HG03571 (cell line): ENCODE measurements at regions not wholly inside any gene's neighbourhood (a gene's known extent, or its start where the extent isn't known, plus 50 kb on each side); places are given as distances from the start of the nearest gene placed in this dataset.

Experiments used
- ATAC-seq: cut with Tn5 transposase; IDR thresholded peaks from one replicate; pipeline ENCODE4 v1.9.1; 2021; ENCODE audit not compliant: unreplicated experiment

- ATAC-seq = no peak
Measured at GRCh38 chr7:30212701-30213111, 71.7 kb upstream of the ZNRF2 start.

DNA sequence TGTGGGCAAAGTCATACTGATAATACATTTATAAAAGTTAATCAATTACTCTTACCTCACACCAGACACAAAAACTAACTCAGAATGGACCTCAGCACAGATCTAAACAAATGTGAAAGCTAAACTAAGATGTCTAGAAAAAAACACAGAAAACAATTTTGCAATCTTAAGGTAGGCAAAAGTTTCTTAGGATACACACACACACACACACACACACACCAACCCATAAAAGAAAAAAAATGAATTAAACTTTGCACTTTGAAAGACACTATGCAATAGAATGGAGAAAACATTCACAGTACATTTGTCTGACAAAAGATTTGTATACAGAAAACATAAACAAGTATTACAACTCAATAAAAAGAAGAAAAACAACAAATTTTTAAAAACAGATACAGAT, 70.8 kb upstream of the ZNRF2 start:
- no peak for ATAC-seq

- ATAC-seq = no peak
Measured at GRCh38 chr7:30214651-30215137, 69.7 kb upstream of the ZNRF2 start.

DNA sequence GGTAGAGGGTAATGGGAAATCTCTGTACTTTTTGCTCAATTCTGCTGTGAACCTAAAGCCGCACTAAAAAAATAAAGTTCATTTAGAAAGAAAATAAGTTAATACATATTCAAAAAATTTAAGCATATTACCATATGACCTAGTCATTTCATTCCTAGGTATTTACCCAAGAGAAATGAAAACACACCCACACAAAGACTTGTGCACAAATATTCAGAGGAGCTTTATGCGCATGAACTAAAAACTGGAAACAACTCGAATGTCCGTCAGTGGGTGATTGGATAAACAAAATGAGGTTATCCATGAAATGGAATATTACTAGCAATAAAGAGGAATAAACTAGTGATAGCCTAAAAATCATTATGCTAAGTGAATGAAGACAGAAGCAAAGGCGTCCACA, 62.6 kb upstream of the ZNRF2 start:
- no peak for ATAC-seq

GRCh38 chr7:30222515-30223215, 61.7 kb upstream of the ZNRF2 start:
- ATAC-seq = no peak

- ATAC-seq = no peak
Measured at GRCh38 chr7:30223896-30224295, 60.5 kb upstream of the ZNRF2 start.

- no peak for ATAC-seq
Measured at GRCh38 chr7:30224511-30225062, 59.8 kb upstream of the ZNRF2 start.

GRCh38 chr7:30225863-30226613, 58.4 kb upstream of the ZNRF2 start:
- ATAC-seq = peak; percentile 77

DNA sequence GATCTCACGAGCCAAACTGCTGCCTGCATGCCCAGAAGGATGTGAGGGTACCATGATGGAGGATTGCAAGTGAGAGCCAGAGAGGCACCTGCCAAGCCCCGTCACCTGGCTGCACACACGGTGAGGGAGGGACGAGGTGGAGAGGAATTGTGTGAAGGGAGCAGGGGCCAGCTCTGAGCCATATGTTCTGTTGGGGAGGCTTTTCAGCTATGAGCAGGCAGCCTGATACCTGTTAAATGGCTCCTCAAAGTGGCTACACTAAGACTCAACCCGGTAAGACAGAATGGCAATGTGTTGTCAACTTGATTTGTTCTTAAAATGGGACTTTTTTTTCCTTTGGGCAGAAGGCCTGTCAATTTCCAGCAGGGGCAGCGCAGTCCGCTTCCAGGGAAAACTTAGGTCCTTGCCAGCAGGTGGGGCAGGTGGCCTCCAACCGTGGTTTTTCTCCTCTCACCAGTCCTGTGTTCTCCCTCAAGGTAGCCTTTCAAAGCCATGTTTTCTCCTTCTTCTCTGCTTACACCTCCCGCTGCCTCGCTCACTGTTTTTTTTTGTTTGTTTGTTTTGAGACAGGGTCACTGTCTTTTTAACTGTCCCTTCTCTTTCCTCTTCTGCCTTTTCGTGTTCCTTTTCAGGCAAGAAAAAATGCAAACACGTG, 57.7 kb upstream of the ZNRF2 start:
- ATAC-seq = no peak

DNA sequence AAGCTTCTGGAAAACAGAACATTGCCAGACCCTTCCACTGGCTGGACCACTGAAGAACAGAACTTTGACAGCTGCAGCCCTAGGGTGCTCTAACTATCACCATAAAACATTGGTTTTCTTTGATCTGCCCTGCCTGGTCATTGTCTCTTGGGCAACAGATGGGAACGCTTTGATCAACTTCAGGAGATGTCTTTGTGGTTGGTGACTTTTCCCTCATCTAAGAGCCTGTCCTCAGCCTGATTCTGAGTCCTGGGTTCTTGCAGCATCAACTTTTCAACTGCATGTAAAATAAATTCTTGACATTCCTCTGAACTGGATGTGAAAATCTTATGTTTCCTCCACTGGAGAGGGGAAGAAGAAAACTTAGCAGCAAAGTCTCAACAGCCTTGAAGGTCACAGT, 53.1 kb upstream of the ZNRF2 start:
- ATAC-seq = no peak

DNA sequence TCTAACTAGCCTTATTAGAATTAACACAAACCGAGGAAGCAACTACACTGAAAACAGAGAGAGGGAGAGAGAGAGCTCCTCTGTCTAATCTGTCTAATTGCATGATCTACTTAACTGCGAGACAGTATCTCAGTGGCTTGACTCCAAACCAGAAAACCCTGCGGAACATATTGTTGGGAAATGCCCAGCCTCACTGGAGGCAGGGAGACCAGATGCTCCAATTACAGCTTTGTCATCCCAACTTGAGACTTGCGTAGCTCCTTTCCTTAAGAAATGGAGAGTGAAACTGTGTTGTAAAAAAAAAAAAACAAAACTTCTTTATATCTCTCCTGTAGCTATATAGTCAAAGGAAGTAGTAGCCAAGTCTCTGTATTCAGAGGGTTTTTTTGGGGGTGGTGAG, 52.0 kb upstream of the ZNRF2 start:
- ATAC-seq = no peak
